G401.6 (cell line): ENCODE measurements at regions not wholly inside any gene's neighbourhood (a gene's known extent, or its start where the extent isn't known, plus 50 kb on each side); places are given as distances from the start of the nearest gene placed in this dataset.
"Not testable (repeated sequence)": the region's sequence is repeated elsewhere in the genome, so short reads cannot be mapped to it uniquely, and the experiment has no call there.

Experiments
- FAIRE-seq: peaks from 2 replicates; lab custom pipeline; 2012; peaks lifted over from hg19 to GRCh38; lab: Jason Lieb, UNC

DNA sequence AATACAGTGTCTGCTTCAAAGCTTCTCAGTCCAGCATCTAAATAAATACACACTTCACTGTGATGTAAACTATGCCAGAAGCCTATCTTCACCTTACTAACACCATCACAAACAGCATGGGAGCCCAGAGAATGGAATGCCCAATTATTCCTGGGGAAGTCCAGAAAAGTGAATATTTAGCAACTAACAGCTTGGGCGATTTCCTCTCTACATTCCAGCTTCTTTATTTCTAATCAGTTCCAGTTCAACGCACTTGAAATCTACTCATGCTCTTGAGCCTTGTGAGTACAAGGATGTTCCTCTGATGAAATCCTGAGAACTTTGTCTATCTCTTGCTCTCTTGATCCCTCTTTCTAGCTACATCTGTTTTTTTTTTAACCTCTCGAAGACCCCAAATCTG, 100.4 kb upstream of the C9orf72 start:
- no peak for FAIRE-seq

GRCh38 chr9:27675354-27675753, 102.1 kb upstream of the C9orf72 start:
- no peak for FAIRE-seq

DNA sequence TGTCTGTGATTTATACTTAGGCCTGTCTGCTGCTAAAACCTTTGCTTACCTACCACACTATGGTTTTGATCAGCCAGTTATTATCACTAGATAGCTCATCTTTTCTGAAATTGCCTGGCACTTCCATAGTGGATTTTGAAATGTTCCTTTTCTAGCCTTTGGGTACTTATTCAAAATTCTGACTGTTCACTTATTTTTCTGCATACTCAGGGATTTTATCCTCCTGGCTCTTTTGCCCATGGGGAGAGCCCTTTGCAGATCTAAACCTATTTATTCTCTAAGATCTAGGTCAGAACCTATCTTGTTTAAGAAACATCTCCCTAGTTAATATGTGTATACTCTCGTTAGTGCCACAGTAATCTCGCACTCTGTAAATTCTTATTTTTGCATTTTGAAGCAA, 103.5 kb upstream of the C9orf72 start:
- no peak for FAIRE-seq

GRCh38 chr9:27679338-27679737, 106.1 kb upstream of the C9orf72 start:
- FAIRE-seq = no peak

- FAIRE-seq = no peak
Observed at GRCh38 chr9:27683181-27683580, 109.9 kb upstream of the C9orf72 start.

DNA sequence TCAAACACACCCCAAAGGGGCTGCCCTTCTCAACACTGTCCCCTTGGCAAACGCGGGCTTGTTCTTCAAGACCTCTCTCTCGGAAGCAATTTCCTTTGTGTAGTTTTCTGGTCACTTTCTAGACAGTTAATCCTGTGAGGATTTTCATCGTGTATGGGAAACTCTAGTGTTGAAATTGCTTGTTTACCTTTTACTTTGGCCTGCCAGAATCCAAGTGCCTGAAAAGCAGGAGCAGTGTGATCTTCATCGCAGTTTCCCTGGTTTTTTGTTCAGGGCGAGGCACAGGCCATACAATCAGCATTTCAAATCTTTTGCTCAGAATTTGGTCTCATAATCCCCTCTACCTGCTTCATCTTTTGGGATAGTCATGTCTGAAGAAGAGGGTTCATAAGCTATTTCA, 115.7 kb upstream of the C9orf72 start:
- no peak for FAIRE-seq

DNA sequence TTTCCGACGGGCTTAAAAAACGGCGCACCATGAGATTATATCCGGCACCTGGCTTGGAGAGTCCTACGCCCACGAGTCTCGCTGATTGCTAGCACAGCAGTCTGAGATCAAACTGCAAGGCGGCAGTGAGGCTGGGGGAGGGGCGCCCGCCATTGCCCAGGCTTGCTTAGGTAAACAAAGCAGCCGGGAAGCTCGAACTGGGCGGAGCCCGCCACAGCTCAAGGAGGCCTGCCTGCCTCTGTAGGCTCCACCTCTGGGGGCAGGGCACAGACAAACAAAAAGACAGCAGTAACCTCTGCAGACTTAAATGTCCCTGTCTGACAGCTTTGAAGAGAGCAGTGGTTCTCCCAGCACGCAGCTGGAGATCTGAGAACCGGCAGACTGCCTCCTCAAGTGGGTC, 117.5 kb upstream of the C9orf72 start:
- FAIRE-seq = not testable (repeated sequence)

DNA sequence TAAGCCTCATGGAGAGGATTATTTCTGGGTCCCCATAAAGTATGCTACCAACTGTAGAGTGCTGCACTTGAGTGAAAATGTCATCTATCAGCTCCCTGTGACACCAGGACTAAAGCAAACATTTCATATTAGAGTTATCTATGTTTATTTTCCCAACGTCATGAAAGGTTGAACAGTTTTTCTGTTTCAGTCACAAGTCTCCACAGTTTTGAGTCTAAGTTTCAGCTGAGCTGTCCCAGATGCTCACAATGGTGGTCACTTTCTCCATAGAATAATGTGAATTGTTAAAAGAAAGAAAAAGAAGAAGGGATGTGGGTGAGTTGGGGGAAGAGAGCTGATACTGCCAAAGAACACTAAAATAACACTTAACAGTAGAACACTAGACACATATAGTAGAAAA, 126.3 kb upstream of the C9orf72 start:
- FAIRE-seq = no peak

DNA sequence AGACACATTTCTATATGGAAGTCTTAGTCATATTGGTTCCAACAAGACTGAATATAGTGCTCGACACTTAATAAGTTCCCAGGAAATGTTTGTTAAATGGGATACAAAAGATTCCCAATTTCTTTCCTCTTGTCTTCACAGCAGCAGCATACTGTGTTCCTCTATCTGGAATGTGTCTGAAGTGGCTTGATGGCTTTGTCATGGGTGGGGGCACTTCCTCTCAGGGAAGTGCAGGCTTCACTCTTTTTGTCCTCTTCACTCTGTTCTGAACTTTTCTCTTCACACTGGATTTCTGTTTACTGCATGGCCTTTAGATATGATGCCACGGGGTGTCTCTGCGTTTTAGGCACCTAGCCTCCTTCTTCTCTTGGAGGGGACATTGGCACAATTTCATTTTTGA, 127.7 kb upstream of the C9orf72 start:
- no peak for FAIRE-seq

DNA sequence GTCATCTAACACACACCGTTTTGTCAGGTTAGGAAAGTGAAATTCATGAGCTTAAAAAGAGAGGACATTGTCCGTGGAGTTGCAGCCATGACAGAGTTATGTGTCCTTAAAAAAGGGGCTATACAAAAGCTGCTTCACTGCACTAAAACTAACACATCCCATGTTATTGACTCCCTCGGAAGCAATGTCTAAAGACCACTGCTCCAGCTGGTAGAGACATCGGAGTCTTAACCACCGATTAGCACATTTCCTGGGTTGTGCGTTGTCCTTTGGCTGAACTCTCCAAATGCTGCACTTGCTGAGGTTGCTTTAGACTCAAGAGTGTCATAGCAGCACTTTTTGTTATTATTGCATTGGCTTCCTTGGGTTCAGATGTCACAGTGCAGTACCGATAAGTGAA, 128.3 kb upstream of the C9orf72 start:
- FAIRE-seq = no peak

- no peak for FAIRE-seq
Observed at GRCh38 chr9:27703216-27703980, 130.1 kb upstream of the C9orf72 start.

DNA sequence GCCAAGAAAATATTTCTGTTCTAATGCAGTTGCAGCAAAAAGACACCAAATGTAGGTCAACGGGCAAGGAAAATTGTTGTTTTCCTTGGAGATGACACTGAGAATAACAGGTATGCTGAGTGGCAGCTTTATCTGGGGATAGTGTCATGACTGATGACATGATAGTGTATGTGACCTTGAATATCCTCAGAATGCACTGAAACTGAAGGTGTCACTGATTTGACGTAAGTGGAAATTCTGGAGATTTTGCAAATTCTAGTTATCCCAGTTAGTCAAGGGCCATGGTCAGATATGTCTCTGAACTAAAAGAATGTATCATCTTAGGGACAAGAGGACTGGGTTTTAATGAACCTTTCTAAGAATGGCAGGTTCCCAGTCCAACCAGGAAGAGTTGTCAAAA, 138.0 kb upstream of the C9orf72 start:
- FAIRE-seq = no peak

DNA sequence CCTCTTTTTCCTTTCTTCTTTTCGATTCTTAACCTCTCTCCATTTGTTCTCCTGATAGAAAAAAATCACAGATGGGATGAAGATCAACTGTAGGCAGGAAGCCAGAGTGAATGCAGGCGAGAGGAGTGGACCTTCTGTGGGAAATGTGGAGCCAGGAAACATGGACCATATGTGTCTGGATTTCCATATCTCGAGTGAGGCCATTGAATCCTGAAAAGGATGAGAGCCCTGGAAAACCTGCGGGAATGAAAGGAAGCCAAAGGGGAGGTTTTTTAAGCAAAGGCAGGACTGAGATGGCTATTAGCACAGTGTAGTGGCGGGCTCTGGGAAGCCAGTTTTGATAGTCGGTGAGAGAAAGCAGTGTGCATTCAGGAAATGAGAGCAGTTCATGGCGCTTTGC, 139.5 kb upstream of the C9orf72 start:
- FAIRE-seq = no peak

DNA sequence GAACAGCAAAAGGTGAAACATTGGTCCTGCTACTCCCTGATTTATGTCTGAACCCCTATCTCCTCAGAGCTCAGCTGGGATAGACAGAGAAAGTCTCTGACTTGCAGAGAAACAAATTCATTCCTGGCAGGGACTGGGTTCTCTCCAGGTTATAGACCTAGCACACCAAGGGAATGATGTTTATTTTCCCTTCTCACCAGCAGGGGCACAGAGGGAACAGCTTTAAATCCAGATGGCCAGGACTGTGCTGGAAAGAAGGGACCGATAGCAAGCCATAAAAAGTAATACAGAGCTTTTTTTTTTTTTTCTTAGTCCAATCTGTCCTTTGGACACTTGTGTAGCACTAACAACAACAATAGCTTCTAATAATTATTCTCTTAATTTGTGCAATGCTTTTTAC, 141.1 kb upstream of the C9orf72 start:
- FAIRE-seq = no peak

- FAIRE-seq = no peak
Observed at GRCh38 chr9:27715651-27716050, 142.4 kb upstream of the C9orf72 start.

GRCh38 chr9:27717991-27718390, 144.7 kb upstream of the C9orf72 start:
- FAIRE-seq = no peak

GRCh38 chr9:27719711-27720110, 146.4 kb upstream of the C9orf72 start:
- FAIRE-seq = no peak

GRCh38 chr9:27722866-27723265, 149.6 kb upstream of the C9orf72 start:
- no peak for FAIRE-seq

- no peak for FAIRE-seq
Observed at GRCh38 chr9:27726244-27727081, 153.2 kb upstream of the C9orf72 start.

DNA sequence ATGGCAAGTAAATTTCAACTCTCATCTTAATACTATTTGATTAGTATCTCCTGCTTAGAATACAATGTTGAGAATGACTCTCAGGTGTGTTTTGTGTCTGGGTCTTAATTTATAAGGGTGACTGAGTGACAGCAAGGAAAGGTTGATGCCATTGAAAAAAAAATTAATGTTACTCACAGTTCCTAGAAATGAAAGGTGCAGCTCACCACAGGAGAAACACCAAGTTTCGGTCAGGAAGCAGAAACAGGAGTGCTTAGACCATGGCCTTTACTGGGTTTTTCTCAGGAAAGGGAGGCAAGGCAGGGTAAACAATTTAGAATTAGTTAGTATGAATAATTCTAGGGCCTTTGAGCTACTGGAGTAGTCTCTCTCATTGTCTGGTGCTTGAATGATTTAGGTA, 159.2 kb upstream of the C9orf72 start:
- no peak for FAIRE-seq

DNA sequence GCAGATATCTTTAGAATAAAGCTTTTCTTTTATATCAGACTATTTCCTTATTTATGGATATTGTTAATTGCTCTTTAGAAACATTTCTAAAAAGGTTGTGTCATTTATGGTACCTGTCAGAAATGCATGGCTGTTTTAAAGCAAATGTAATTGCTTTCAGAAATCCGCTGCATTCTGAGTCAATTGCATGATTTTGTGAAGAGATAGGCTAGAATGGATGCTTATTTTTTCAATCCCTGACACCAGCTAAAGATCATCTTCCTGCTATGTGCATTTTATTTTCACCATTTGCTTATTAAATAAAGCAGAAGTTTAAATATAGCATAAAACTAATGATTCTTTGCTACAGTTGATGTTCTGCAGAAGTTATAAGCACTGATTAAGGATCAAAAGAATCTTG, 170.2 kb upstream of the C9orf72 start:
- FAIRE-seq = no peak

DNA sequence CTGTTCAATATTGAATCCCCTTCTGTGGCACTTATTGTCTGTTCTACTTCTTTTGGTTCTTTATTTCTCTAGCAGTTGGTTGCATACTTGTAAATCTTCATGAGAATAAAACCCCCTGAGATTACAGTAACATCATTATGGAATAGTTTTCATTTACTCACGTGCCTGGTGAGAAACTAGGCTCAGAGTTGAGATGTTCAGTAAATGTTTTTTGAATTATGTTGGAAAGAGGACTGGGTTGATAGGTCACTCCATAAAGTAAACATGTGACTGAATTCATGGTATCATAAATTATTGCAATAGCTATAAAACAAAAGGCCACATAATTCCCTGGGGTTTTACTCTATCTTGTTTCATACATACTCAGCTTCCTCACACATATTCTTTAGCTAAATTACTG, 174.2 kb upstream of the C9orf72 start:
- FAIRE-seq = no peak

DNA sequence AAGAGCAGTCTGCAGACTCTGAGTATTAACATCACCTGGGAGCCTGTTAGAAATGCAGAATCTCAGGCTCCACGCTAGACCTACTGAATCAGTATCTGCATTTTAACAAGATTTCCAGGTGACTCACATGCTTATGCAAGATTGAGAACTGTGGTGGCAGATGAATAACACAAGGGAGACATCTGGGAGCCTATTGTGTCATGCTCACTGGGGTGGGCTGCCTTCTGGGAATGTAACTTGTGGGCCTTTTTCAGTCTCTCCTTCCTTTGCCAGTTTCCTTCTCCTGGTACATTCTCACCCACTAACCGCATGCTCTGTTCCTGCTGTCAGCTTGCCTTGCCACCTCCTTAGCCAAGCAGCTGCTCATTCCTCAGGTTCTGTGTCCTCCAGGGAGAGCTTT, 176.6 kb upstream of the C9orf72 start:
- no peak for FAIRE-seq

GRCh38 chr9:27750566-27750965, 177.3 kb upstream of the C9orf72 start:
- no peak for FAIRE-seq
